ENCODE measurements at regions not wholly inside any gene's neighbourhood (a gene's known extent, or its start where the extent isn't known, plus 50 kb on each side); places are given as distances from the start of the nearest gene placed in this dataset.

- TF ChIP-seq POLR2A (IDR thresholded peaks at IDR 0.05) (no peak), EP300 (IDR thresholded peaks at IDR 0.05) (no peak)
- TF ChIP-seq, protein P1, sequence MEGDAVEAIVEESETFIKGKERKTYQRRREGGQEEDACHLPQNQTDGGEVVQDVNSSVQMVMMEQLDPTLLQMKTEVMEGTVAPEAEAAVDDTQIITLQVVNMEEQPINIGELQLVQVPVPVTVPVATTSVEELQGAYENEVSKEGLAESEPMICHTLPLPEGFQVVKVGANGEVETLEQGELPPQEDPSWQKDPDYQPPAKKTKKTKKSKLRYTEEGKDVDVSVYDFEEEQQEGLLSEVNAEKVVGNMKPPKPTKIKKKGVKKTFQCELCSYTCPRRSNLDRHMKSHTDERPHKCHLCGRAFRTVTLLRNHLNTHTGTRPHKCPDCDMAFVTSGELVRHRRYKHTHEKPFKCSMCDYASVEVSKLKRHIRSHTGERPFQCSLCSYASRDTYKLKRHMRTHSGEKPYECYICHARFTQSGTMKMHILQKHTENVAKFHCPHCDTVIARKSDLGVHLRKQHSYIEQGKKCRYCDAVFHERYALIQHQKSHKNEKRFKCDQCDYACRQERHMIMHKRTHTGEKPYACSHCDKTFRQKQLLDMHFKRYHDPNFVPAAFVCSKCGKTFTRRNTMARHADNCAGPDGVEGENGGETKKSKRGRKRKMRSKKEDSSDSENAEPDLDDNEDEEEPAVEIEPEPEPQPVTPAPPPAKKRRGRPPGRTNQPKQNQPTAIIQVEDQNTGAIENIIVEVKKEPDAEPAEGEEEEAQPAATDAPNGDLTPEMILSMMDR (IDR thresholded peaks at IDR 0.05) = no peak
Observed at GRCh38 chr6:156651486-156651885, 125.7 kb upstream of the ARID1B start.

Data from stomach (tissue), 4 donors.